Adrenal gland (tissue), 9 donors: ENCODE measurements at regions not wholly inside any gene's neighbourhood (a gene's known extent, or its start where the extent isn't known, plus 50 kb on each side); places are given as distances from the start of the nearest gene placed in this dataset.

ENCODE experiments used
- DNase-seq, 7 donors: peaks; one replicate each; pipeline ENCODE4 v3.0.0-alpha.2; 2019 to 2020
- H3K27ac ChIP-seq, 5 donors: fragments of 200-600 bp; sonication (generic) in 4 of 5; 1 replicate in 3 of 5; 2 replicates in 2 of 5; pipeline versions ENCODE4 v1.5.1 to v1.8.0; 2016 to 2020; ENCODE audit warnings: mild to moderate bottlenecking in 1 of 5
- H3K27me3 ChIP-seq: fragments of 200-600 bp; 2 replicates; pipeline ENCODE4 v1.8.0; 2021
- H3K36me3 ChIP-seq, 2 donors: fragments of 200-600 bp; replicated peaks in 1 of 2; 1 replicate in 1 of 2; 2 replicates in 1 of 2; pipeline versions ENCODE4 v1.5.1 to v1.8.0; 2018 to 2022
- H3K4me1 ChIP-seq, 2 donors: fragments of 200-600 bp; replicated peaks in 1 of 2; 1 replicate in 1 of 2; 2 replicates in 1 of 2; pipeline versions ENCODE4 v1.5.1 to v1.8.0; 2018 to 2021
- H3K4me3 ChIP-seq, 4 donors: fragments of 200-600 bp; sonication (generic) in 3 of 4; one replicate each; pipeline ENCODE4 v1.5.1; 2016 to 2018
- H3K9me3 ChIP-seq, 3 donors: fragments of 200-600 bp; sonication (generic) in 1 of 3; replicated peaks in 1 of 3; 1 replicate in 2 of 3; 2 replicates in 1 of 3; pipeline versions ENCODE4 v1.5.1 to v1.8.0; 2016 to 2021
- POLR2A ChIP-seq, 2 donors: fragments of 450-650 bp; IDR thresholded peaks; one replicate each; pipeline ENCODE4 v1.6.1; 2017; ENCODE audit warnings: antibody characterized with exemption in 2 of 2, mild to moderate bottlenecking in 2 of 2, moderate library complexity in 1 of 2
- WGBS, 4 donors: extraction: QIAGEN DNeasy Blood & Tissue Kit in 2 of 4; methylation state at CpG; one replicate each; pipeline versions ENCODE4 v1.1.5 to v1.1.7; 2013 to 2017; 5-methylcytosine and 5-hydroxymethylcytosine counted together
- intact Hi-C, 2 donors: fragments of 100-400 bp; cut with DNase I; formaldehyde crosslinking; loops; one replicate each; pipeline versions ENCODE4 v1.14.1 to v1.15.0; 2022 to 2023
- TF ChIP-seq, protein P1 (sequence below), 6 experiments: fragments of 450-650 bp in 4 of 6; fragments of 200-600 bp in 2 of 6; sonication (generic) in 1 of 6; IDR thresholded peaks; 1 replicate in 5 of 6; 2 replicates in 1 of 6; pipeline versions ENCODE4 v1.5.1 to v1.8.0; 2016 to 2021; ENCODE audit warnings: antibody characterized with exemption in 6 of 6, mild to moderate bottlenecking in 2 of 6, moderate library complexity in 1 of 6
- donor health status: healthy with polysubstance abuse.
- donor health status: Bipolar disorder and iron deficiency.
- donor health status: DM: yes; HTN: yes; CAD: no.
- donor health status: DM: no; HTN: no; CAD: no.
- donor health status: DM: no; HTN: no; CAD: no.

GRCh38 chr13:50344717-50345116 is 329.5 kb downstream of the KCNRG start:
- intact Hi-C loops, result no loop called here
- no peak overlapping the region for H3K27ac ChIP-seq
- no peak overlapping the region for H3K4me3 ChIP-seq
- H3K9me3 ChIP-seq, result no peaks in the 10 kb centered on the region
- no peaks in the 10 kb centered on the region for H3K27me3 ChIP-seq
- DNase-seq, result no peak
- 56 to 67% (median 62%) methylated on average over 3 of the region's 3 CpGs for WGBS, 4 donors
- no peaks in the 10 kb centered on the region for H3K36me3 ChIP-seq
- TF ChIP-seq POLR2A (IDR thresholded peaks at IDR 0.05), result no peak
- TF ChIP-seq, protein P1, sequence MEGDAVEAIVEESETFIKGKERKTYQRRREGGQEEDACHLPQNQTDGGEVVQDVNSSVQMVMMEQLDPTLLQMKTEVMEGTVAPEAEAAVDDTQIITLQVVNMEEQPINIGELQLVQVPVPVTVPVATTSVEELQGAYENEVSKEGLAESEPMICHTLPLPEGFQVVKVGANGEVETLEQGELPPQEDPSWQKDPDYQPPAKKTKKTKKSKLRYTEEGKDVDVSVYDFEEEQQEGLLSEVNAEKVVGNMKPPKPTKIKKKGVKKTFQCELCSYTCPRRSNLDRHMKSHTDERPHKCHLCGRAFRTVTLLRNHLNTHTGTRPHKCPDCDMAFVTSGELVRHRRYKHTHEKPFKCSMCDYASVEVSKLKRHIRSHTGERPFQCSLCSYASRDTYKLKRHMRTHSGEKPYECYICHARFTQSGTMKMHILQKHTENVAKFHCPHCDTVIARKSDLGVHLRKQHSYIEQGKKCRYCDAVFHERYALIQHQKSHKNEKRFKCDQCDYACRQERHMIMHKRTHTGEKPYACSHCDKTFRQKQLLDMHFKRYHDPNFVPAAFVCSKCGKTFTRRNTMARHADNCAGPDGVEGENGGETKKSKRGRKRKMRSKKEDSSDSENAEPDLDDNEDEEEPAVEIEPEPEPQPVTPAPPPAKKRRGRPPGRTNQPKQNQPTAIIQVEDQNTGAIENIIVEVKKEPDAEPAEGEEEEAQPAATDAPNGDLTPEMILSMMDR (IDR thresholded peaks at IDR 0.05), result no peak
- no peaks in the 10 kb centered on the region for H3K4me1 ChIP-seq

DNA sequence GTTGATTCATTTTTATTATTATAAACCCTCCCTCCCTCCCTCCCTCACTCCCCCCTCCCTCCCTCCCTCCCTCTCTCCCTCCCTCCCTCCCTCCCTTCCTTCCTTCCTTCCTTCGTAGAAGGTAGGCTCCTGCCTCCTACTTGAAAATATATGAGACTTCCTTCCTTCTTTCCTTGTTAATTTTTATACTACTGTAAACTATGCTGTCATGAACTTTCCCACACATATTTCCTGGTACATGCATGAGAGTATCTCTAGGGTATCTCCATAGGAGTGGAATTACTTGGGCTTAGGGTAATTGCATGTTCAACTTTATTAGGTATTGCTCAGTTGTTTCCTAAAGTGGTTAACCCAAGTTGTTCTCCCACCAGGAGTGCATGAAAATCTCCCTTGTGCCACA is 330.6 kb downstream of the KCNRG start:
- no peaks in the 10 kb centered on the region for H3K4me1 ChIP-seq
- intact Hi-C loops, result no loop called here
- no peaks in the 10 kb centered on the region for H3K36me3 ChIP-seq
- no peak overlapping the region for H3K27ac ChIP-seq
- H3K4me3 ChIP-seq, result no peak overlapping the region
- H3K27me3 ChIP-seq, result no peaks in the 10 kb centered on the region
- H3K9me3 ChIP-seq, result no peaks in the 10 kb centered on the region
- DNase-seq, result no peak
- 43 to 67% (median 63%) methylated on average over 1 of the region's 1 CpG for WGBS, 4 donors
- no peak for TF ChIP-seq POLR2A (IDR thresholded peaks at IDR 0.05)
- TF ChIP-seq, protein P1 (IDR thresholded peaks at IDR 0.05), result no peak

DNA sequence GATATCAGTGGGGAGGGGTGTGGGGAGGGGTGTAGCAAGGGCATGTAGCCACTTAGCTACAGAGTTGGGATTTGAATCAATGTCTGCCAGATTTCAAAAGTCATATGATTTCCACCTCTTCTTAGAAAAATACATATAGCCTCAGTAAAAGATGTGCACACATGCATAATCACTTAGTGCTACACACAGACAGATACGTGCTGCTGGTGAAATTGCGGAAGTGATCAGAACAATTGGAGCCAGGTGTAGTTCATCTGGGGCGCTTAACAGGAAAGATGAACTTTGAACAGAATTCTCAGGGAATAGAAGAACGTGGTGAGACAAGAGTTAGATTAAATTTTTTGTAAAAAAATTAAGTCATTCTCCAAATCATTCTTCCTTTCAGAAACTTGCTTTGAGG is 333.1 kb downstream of the KCNRG start:
- TF ChIP-seq, protein P1 (IDR thresholded peaks at IDR 0.05), result no peak
- no peak for TF ChIP-seq POLR2A (IDR thresholded peaks at IDR 0.05)
- intact Hi-C loops, result no loop called here
- 86 to 93% (median 88%) methylated on average over 4 of the region's 4 CpGs for WGBS, 4 donors

DNA sequence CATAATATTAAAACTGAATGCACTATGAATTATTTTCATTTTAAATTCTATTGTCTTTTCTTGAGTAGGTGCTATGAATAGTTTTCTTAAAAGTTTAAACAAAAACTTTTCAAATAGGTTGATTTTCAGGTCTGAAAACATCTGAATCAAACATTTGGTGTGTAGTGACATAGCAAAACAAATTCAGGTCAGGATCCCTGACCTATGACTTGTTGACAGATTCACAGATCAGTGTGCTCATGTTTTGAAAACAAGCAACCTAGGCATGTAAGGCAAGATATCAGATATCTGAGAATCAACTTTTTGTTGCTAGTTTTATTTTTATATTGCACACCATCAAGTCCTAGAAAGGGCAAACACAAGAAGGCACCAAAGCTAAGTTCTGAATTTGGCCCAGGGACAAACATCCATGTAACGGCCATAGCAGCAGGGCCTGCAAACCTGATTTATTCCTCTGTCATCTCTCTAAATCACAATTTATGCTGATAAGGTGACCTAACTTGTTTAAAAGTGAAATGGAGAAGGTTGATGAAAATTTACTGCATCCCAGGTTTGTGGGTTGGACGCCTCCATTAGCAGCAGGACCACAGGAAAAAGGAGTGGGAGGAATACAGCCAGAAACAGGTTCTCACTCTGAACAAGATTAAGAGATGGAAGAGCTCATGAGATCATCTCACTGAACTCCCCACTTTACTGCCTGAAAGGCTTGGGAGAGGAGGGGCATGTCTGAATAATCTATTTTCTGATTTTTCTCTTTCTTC is 337.7 kb downstream of the KCNRG start:
- Histone ChIP-seq H3K27me3 (no peaks in the 10 kb centered on the region), H3K9me3 (no peaks in the 10 kb centered on the region), H3K4me3 (no peak overlapping the region), H3K4me1 (peaks cover 9% of the 10 kb centered on the region in 2 donors), H3K27ac (no peak overlapping the region), H3K36me3 (no peaks in the 10 kb centered on the region)
- intact Hi-C loops, result no loop called here
- WGBS, 4 donors, result 53 to 70% (median 67%) methylated on average over 2 of the region's 2 CpGs
- no peak for TF ChIP-seq POLR2A (IDR thresholded peaks at IDR 0.05)
- TF ChIP-seq, protein P1 (IDR thresholded peaks at IDR 0.05), result no peak
- DNase-seq, result no peak

More for the DNA sequence above, 333.1 kb downstream of the KCNRG start:
- H3K4me3 ChIP-seq, result no peak overlapping the region
- DNase-seq, result no peak
- no peaks in the 10 kb centered on the region for H3K27me3 ChIP-seq
- no peak overlapping the region for H3K27ac ChIP-seq
- H3K9me3 ChIP-seq, result no peaks in the 10 kb centered on the region
- H3K4me1 ChIP-seq, result no peaks in the 10 kb centered on the region
- H3K36me3 ChIP-seq, result no peaks in the 10 kb centered on the region
